Fibroblast of skin of scalp (primary cell): ENCODE measurements at regions not wholly inside any gene's neighbourhood (a gene's known extent, or its start where the extent isn't known, plus 50 kb on each side); places are given as distances from the start of the nearest gene placed in this dataset.
"Not testable (repeated sequence)": the region's sequence is repeated elsewhere in the genome, so short reads cannot be mapped to it uniquely, and the experiment has no call there.

ENCODE experiments used
- DNase-seq: peaks from one replicate; pipeline ENCODE4 v3.0.0-alpha.2; 2013

DNA sequence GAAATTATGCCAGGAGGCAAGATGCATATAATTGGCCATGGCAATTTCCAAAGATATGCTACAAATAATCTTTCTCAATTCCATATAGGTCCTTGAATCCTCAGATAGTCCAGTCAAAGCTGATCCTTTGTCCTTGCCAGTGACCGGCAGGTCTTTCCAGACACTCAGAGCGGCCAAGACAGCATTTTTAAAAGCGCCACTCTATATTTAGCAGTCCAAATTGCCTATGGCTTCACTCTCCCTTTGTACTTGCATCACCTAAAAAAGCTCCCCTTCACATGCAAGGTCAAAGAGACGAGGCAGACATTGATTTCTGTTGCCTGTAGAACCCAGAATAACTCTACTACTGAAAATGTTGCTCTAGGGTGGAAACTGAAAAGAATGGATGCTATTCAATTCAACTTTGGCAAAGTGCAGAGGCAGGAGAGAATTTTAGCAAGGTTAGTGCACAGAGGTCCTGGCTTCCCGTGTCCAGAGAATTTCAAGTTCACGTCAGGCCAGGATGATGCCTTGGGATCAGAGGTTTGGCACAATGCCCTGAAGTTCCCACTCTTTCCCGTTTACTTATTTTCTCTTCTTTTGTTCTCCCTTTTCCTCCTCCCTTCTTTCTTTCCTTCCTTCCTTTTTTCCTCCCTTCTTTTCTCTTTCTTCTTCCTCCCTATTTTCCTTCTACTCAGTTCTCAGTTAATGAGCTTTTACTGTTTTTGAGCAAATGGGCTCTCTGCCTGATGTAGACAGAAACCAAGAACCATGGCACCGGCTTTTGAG lies 108.5 kb downstream of the KCNK1 start:
- no peak for DNase-seq

DNA sequence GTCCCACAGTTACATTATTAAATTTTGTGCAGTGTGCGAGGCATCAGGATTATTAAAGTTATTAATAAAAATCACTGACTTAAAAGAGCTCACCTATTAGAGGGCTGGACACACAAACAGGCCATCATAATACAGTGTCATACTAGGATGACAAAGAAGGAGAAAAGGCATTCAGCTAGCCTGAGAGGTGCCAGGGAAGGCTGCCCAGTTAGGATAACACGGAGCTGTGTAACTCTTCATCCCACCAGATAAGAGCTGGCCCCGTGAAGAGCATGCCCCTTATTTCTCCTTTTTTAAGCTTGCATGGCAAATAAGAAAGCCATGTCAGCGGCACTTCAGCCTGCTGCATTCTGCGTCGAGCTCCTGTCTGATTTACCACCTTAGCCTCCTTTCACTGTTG lies 109.5 kb downstream of the KCNK1 start:
- no peak for DNase-seq

DNA sequence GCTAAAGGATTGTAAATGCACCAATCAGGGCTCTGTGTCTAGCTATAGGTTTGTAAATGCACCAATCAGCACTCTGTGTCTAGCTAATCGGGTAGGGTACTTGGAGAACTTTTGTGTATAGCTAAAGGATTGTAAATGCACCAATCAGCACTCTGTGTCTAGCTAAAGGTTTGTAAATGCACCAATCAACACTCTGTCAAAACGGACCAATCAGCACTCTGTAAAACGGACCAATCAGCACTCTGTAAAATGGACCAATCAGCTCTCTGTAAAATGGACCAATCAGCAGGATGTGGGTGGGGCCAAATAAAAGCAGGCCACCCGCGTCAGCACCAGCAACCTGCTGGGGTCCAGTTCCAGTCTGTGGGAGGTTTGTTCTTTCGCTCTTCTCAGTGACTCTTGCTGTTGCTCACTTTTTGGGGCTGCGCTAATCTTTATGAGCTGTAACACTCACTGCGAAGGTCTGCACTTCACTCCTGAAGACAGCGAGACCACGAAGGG lies 110.3 kb downstream of the KCNK1 start:
- not testable (repeated sequence) for DNase-seq

DNA sequence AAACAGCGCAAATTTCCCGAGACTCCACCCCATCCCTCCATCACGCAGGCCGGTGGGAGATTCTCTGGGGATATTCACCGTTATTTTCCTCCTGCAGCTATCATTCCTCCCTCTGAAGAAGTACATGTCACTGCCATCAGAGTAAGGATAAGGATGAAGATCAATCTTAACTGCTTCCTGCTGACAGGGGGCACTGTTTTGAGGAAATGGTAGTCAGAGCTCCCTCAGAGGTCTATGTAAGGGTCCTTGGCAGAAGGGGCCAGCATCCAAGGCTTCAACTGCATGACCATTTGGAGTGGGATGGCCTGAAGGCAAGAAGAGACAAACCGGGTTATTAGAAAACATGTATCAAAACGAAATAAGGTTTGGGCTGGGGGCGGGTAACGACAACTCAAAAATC lies 111.5 kb downstream of the KCNK1 start:
- DNase-seq = no peak

DNA sequence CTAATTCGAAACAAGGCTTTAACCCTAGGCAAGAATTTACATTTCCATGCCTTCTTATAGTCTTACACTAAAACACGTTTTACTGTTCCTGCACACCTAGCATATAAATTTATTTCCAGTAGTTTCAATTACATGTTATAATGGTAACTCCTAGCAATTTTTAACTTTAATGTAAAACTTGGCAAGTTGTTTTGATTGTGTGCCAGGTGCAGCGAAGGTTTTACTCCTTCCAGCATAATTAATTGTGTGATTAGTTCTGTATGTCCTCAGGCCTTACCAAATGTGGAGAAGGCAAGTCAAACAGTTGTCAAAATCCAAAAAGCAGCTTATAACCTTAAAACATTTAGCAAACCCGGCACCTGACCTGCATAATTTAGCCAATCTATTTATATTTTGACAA lies 114.8 kb downstream of the KCNK1 start:
- DNase-seq = no peak

DNA sequence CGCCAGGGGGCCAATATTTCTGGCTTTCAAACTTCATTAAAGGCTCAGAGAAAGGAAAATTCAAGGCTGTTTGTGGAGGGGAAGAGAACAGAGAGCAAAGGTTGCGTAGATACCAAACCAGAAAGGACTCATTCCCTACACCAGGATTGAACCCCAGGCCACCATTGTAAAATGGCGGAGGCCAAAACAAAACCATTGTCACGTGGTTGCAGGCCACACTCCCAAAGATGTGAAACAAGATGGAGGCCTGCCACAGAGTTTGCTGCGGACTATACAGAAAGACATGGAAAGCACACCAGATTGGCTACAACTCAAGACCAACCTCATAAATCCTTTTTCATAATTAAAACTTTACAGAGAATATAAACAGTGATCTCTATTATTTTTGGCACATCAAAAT lies 116.5 kb downstream of the KCNK1 start:
- DNase-seq = no peak

DNA sequence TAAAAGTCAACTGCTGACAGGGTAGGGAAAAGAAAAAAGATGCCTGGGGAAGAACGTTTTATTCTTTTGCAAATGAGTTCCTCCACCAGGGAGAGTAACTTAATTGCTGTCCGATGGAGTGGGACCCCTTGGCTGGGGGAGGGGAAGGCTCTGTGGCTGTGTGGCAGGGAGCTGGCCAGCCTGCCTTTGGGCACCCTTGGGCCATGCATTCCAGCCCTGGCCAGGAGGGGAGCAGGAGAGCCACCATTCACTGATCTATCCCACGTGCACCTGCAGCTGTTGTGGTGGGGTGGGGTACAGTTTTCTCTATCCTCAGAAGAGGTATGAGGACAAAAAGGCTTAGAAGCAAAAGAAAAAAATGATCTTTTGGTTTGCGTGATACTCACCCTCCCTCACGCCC lies 116.9 kb downstream of the KCNK1 start:
- DNase-seq = no peak

DNA sequence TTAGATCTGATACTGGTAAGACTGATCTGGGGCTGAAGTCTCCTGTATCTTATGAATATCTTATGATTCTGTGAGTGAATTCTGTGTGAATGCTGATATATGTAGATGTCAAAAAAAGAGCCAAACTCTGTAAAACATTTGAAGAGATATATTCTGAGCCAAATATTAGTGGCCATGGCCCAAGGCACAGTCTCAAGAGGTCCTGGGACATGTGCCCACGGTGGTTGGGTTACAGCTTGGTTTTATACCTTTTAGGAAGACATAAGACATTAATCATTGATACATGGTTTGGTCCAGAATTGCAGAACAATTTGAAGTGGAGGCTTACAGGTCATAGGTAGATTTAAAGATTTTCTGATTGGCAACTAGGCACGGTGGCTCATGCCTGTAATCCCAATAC lies 118.3 kb downstream of the KCNK1 start:
- no peak for DNase-seq

DNA sequence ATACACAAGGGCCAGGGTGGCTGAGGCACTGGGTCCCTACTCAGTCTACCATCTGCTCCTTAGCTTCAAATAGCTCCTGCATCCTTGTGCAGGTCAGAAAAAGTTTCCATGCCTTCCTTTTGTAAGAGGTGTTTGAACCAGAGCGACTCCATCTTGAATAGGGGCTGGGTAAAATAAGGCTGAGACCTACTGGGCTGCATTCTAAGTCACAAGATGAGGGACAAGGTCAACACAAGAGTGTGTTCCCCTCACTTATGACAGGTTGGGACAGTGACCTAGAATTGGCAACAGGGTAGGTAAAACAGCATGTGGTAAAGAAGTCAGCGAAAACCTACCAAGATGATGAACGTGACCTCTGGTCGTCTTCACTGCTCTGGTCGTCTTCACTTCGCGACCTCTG lies 120.5 kb downstream of the KCNK1 start:
- no peak for DNase-seq

DNA sequence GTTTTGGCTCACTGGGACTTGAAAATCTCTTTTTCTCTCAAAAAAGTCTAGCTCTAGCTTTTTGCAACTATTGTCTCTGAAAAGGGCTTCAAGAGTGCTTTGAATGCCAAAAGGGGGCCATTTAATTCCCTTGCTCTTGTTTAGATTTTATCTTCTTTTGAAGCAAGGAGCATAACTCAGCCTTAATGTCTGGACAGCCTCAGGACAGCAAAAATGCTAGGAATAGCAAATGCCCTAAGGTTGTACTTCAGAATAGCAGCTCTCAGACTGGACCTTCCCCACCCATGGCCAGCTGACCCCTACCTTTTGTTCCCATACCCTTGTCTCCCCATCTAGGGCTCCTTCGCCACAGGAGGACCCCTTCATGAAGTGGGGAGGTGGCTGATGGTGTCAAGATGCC lies 121.4 kb downstream of the KCNK1 start:
- no peak for DNase-seq

DNA sequence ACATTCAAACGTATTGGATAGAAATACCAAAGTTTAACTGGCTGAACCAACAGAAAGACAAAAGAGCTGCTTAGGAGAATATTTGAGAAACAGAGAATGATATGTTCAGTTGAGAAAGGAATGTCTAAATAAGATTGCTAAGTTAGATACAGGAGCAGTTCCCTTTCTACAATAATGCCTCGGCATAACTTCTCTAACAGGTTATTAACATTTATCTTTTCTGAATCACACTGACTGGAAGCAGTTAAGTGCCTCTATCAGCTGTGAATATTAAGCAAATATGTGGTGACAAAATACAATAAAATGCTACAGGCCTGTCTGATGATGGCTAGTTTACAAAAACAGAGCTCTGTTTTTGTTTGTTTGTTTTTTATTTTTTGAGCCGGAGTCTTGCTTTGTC lies 121.9 kb downstream of the KCNK1 start:
- DNase-seq = no peak

DNA sequence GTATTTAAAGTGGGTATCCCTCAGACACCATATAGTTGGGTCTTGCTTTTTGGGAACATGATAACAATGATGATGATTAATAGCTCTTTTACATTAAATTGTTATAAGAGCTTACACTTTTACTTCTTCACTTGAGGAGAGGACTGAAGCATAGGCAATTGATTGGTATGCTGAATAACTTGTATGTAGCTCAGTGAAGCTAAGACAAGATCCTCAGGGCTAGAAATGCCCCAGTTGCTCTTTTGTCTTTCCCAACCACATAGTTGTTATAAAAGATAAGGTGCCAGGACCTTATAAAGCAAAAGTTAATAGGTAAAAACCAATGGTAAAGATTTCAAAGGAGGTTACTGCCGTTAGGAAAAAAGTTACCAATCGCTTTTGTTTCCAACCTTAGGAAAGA lies 123.4 kb downstream of the KCNK1 start:
- no peak for DNase-seq

DNA sequence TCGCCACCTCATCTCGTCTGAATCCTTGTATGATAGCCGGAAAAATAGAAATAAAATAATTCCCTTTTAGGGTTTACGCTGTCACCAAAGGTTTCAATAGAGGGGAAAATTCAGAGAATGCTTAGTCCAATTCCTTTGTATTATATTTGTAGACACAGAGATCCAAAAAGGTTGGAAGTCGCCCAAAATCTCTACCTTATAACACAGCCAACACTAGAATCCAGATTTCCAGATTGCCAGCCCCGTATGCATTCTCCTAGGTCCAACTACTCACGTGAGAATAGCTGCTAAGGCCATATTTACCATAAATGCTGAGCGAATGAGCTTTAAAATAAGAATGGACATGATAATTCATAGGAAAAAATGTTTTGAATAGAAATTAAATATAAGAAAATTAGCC lies 124.5 kb downstream of the KCNK1 start:
- DNase-seq = no peak

DNA sequence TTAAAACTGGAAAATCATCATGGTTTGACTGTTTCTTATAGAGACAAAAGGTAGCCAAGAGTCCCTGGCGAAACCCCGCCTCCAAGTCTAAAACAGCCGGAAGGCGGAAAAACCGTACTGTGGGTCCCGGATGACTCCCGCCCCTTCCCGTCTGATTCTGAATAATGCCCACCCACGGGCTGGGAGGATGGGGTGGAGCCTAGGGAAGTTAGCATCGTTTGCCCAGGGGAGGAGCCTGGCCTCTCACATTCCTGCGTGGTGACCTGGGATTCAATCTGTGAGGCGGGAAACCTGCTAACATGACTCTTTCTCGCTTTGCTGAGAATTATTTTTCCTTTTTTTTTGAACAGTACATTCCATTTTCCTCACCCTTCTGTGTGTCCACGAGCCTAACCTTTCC lies 124.9 kb downstream of the KCNK1 start:
- no peak for DNase-seq

DNA sequence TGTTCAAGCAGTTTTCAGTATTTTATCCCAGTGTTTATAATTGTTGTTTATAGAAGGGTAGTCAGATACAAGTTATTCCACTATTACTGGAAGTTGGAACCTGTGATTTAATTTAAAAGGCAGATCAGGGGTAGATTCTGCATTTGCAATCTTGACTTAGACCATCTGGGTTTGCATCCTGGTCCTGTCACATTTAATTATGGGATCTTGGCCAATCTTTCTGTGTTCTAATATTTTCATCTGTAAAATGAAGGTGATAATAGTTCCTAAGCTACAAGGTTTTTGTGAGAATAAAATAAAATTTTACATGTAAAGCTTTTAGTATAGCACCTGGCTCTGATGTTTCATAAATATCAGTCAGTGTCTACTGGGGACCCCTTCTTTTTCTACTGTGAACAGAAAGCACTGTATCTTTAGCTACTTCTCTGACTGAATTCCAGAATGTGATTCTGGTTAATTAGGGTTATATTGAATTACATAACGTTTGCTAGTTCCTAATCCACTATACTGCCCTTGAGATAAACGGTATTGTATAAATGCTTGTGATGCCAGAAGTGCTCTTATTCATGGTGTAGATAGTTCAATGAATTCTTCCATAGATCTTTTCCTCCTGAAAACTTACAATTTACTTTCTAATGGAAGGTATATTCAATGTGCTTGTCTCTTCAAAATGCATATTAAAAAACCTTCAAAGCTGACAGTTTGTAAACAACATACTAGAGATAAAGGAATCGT lies 131.0 kb downstream of the KCNK1 start:
- no peak for DNase-seq

DNA sequence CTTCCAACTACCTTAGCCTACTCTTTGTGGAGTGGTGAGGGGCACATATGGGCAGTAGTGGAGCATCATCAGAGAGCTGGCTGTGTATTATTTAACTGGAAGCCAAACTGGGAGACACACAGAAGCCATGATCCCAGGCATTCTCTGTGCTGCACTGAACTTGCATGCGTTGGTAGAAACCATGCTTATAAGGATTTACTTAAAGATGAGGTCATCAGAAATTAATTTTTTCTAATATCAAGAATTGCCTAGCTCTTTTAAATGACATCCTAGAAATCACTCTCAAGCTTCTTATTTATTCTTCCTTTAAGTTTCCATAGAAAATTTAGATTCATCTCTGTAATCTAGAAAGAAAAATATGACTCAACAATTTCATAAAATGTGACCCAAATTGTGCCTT lies 136.2 kb downstream of the KCNK1 start:
- DNase-seq = no peak

DNA sequence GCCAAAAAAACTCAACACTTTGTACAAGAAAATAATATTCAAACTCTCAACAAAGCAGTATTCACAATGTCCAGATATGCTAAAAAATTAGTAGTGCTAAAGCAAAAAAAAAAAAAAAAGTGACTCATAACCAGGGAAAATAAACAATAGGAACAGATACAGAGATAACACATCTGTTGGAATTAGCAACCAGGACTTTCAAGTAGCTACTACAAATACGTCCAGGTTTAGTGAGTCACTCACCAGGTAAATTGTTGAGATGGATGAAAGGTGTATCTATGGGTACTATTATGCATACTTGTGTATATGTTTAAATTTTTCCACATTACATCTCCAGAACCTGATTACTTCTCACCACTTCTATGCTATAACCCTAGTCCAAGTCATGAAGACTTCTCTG lies 144.8 kb upstream of the SLC35F3 start:
- DNase-seq = no peak

DNA sequence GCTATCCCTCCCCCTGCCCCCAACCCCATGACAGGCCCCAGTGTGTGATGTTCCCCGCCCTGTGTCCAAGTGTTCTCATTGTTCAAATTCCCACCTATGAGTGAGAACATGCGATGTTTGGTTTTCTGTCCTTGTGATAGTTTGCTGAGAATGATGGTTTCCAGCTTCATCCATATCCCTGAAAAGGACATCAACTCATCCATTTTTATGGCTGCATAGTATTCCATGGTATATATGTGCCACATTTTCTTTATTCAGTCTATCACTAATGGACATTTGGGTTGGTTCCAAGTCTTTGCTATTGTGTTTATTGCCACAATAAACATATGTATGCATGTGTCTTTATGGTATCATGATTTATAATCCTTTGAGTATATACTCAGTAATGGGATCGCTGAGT lies 140.2 kb upstream of the SLC35F3 start:
- not testable (repeated sequence) for DNase-seq

DNA sequence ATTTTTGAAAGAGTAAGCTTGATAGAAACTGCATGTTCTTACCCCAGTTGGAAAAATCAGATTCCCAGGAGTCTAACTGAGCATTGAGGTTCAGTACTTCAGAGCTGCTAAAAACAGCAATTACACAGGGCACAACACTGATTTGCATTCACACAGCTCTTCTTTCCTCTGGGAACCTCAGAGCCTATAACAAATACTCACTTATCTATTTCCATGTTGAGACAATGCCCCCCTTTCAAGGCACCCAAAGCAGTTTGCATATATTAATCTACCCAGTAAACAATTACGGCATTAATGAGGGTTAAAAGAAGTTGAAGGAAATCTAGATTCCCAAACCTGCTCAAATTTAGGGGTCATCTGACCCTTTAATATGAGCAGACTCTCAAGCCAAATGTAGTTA lies 126.9 kb upstream of the SLC35F3 start:
- DNase-seq = no peak

DNA sequence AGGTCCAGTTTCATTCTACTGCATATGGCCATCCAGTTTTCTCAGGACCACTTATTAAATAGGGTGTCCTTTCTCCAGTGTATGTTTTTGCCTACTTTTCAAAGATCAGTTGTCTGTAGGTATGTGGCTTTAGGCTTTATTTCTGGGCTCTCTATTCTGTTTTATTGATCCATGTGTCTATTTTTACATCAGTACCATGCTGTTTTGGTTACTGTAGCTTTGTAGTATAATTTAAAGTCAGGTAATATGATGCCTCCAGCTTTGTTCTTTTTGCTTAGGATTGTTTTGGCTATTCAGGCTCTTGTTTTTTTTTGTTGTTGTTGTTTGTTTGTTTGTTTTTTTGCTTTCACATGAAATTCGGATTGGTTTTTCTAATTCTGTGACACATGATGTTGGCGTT lies 124.4 kb upstream of the SLC35F3 start:
- DNase-seq = no peak

DNA sequence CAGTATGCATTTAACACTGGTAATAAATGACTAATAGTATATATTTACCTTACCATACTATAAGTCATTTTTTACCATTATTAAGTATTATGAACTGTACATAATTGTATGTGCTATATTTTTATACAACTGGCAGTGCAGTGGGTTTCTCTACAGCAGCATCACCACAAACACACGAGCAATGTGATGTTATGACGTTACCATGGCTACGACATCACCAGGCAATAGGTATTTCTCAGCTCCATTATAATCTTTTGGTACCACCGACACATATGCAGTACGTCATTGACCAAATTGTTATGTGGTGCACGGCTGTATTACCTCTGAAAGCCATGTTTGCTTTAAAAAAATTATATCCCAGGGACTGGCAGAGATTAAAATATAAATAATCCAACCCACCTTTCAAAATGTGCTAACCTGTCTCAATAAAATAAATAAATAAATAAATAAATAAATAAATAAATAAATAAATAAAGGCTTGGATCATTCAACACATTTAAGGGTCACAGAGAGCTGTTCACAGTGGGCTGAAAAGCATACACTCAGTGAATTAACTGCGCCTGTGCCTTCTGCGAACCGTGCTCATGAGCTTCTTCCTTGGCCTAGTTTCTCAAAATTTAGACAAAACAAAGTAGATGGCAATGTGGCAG lies 121.4 kb upstream of the SLC35F3 start:
- no peak for DNase-seq

DNA sequence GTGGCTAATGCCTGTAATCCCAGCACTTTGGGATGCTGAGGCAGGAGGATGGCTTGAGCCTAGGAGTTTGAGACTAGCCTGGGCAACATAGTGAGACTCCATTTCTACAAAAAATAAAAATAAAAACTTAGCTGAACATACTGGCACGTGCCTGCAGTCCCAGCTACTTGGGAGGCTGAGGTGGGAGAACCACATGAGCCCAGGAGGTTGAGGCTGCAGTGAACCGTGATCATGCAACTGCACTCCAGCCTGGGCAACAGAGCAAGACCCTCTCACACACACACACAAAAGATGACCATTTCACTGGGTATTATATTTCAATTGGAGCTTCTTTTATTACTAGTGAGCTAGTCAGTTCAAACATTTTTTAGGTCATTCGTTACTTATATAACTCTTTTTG lies 116.9 kb upstream of the SLC35F3 start:
- no peak for DNase-seq

DNA sequence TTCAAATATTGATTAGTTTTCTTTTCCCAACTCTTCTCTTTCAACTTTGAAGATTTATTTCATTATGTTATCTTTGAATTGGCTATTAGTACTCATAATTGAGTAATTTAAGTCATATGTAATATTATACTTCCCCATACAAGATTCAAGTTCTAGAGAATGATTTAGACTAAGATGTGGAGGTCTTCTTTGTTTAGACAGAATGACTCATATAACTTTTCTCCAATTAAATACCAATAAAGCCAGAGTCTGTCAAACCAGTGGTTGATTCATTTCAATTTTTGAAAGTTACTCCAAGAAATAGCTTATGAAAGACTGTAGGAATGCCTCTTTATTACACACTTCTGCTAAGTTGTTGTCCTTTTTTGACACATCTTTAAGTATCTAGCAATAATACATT lies 115.8 kb upstream of the SLC35F3 start:
- DNase-seq = no peak

DNA sequence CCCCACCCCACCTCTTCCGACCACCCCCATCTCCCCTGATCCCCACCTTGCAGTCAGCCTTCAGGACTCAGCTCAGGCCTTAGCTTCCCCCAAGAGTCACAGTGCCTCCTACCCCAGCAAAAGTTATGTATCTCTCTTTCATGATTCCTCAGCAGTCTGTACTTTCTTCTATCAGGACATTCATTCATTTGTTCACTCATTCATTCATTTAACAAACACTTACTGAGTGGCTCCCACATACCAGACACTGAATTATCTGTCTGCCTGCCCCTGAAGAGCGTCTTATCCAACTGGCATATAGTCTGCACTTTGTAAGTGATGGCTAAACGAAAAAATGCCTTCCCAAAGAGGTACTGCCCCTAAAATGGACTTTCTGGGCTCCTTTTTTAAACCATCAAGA lies 114.4 kb upstream of the SLC35F3 start:
- DNase-seq = no peak
